ENCODE measurements at regions not wholly inside any gene's neighbourhood (a gene's known extent, or its start where the extent isn't known, plus 50 kb on each side); places are given as distances from the start of the nearest gene placed in this dataset.

DNA sequence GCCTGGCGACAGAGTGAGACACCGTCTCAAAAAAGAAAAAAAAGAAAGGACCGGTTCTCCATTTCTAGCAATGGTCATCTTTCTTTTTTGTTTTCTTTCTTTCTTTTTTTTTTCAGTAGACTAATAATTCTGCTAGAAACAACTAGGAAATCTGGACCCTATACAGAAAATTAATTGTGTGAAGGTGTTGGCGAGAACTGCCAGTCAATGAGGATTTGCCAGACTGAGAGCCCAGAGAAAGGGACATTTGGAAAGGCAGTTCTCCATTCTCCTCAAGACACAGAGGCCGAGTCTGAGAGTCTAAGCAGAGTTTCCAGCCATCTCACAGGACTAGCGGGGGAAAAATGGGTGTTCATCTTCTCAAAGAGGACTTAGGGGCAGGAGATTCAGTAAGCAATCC lies 123.6 kb upstream of the GPC1 start (continued):
- TF ChIP-seq, protein P1, sequence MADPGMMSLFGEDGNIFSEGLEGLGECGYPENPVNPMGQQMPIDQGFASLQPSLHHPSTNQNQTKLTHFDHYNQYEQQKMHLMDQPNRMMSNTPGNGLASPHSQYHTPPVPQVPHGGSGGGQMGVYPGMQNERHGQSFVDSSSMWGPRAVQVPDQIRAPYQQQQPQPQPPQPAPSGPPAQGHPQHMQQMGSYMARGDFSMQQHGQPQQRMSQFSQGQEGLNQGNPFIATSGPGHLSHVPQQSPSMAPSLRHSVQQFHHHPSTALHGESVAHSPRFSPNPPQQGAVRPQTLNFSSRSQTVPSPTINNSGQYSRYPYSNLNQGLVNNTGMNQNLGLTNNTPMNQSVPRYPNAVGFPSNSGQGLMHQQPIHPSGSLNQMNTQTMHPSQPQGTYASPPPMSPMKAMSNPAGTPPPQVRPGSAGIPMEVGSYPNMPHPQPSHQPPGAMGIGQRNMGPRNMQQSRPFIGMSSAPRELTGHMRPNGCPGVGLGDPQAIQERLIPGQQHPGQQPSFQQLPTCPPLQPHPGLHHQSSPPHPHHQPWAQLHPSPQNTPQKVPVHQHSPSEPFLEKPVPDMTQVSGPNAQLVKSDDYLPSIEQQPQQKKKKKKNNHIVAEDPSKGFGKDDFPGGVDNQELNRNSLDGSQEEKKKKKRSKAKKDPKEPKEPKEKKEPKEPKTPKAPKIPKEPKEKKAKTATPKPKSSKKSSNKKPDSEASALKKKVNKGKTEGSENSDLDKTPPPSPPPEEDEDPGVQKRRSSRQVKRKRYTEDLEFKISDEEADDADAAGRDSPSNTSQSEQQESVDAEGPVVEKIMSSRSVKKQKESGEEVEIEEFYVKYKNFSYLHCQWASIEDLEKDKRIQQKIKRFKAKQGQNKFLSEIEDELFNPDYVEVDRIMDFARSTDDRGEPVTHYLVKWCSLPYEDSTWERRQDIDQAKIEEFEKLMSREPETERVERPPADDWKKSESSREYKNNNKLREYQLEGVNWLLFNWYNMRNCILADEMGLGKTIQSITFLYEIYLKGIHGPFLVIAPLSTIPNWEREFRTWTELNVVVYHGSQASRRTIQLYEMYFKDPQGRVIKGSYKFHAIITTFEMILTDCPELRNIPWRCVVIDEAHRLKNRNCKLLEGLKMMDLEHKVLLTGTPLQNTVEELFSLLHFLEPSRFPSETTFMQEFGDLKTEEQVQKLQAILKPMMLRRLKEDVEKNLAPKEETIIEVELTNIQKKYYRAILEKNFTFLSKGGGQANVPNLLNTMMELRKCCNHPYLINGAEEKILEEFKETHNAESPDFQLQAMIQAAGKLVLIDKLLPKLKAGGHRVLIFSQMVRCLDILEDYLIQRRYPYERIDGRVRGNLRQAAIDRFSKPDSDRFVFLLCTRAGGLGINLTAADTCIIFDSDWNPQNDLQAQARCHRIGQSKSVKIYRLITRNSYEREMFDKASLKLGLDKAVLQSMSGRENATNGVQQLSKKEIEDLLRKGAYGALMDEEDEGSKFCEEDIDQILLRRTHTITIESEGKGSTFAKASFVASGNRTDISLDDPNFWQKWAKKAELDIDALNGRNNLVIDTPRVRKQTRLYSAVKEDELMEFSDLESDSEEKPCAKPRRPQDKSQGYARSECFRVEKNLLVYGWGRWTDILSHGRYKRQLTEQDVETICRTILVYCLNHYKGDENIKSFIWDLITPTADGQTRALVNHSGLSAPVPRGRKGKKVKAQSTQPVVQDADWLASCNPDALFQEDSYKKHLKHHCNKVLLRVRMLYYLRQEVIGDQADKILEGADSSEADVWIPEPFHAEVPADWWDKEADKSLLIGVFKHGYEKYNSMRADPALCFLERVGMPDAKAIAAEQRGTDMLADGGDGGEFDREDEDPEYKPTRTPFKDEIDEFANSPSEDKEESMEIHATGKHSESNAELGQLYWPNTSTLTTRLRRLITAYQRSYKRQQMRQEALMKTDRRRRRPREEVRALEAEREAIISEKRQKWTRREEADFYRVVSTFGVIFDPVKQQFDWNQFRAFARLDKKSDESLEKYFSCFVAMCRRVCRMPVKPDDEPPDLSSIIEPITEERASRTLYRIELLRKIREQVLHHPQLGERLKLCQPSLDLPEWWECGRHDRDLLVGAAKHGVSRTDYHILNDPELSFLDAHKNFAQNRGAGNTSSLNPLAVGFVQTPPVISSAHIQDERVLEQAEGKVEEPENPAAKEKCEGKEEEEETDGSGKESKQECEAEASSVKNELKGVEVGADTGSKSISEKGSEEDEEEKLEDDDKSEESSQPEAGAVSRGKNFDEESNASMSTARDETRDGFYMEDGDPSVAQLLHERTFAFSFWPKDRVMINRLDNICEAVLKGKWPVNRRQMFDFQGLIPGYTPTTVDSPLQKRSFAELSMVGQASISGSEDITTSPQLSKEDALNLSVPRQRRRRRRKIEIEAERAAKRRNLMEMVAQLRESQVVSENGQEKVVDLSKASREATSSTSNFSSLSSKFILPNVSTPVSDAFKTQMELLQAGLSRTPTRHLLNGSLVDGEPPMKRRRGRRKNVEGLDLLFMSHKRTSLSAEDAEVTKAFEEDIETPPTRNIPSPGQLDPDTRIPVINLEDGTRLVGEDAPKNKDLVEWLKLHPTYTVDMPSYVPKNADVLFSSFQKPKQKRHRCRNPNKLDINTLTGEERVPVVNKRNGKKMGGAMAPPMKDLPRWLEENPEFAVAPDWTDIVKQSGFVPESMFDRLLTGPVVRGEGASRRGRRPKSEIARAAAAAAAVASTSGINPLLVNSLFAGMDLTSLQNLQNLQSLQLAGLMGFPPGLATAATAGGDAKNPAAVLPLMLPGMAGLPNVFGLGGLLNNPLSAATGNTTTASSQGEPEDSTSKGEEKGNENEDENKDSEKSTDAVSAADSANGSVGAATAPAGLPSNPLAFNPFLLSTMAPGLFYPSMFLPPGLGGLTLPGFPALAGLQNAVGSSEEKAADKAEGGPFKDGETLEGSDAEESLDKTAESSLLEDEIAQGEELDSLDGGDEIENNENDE (IDR thresholded peaks at IDR 0.05; ENCODE audit: insufficient replicate concordance, low read length) = no peak
- no peak for TF ChIP-seq JUND (IDR thresholded peaks at IDR 0.05; ENCODE audit: low read length)
- TF ChIP-seq, protein P2, sequence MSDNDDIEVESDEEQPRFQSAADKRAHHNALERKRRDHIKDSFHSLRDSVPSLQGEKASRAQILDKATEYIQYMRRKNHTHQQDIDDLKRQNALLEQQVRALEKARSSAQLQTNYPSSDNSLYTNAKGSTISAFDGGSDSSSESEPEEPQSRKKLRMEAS (IDR thresholded peaks at IDR 0.05) = no peak
- no peak for TF ChIP-seq KDM1A (IDR thresholded peaks at IDR 0.05; ENCODE audit: borderline replicate concordance, low read length)
- no peak for TF ChIP-seq POU5F1 (IDR thresholded peaks at IDR 0.05; ENCODE audit: low read depth, low read length)
- TF ChIP-seq CBX5 (IDR thresholded peaks at IDR 0.05; ENCODE audit: low read depth, low read length) = no peak
- no peak for TF ChIP-seq GTF2F1 (IDR thresholded peaks at IDR 0.05; ENCODE audit: borderline replicate concordance, low read depth, low read length)
- no peak for TF ChIP-seq BCL11A (IDR thresholded peaks at IDR 0.05; ENCODE audit: low read depth in 2 of 2, low read length in 2 of 2)

Data from H1 (cell line).